ENCODE measurements at regions not wholly inside any gene's neighbourhood (a gene's known extent, or its start where the extent isn't known, plus 50 kb on each side); places are given as distances from the start of the nearest gene placed in this dataset.

DNA sequence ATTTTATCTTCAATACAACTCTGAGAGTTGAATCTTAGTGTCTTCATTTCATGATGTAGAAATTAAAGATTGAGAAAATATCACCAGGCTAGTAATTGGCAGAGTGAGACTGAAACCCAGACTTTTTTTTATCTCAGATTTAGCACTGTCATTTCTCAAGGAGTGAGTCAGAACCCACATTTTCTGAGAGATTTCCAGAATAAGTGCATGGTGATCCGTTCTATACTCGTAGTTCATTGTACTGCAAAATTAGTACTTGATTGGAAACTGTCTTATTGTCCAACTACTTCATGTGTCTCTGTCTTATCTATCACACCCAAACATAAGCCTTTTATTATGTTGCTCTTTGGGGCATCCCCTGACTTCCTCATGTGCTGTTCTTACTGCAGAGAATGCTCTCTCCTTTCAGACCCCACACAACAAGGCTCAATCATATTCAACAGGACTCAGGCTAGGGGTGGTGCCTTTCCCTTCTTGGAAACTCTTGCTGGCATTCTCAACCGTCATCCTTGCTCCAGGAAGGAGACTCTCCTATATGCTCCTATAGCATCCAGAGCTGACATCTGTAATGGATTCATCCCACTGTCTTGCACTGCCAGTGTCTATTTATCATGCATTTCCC is 76.7 kb upstream of the BLID start:
- H3K9me3 ChIP-seq (ENCODE audit: insufficient read depth in 2 of 2, low read depth in 1 of 2, low read length in 1 of 2): no peaks in the 10 kb centered on the region
- no peak overlapping the region for H3K9ac ChIP-seq (replicated peaks in 1 of 4; ENCODE audit: extremely low read depth in 1 of 4, low read depth in 3 of 4, low read length in 3 of 4)
- no peak overlapping the region for H3K4me3 ChIP-seq (ENCODE audit: extremely low read depth in 1 of 4, insufficient read depth in 2 of 4, low read depth in 3 of 4, low read length in 4 of 4)
- H3K4ac ChIP-seq (replicated peaks; ENCODE audit: insufficient read length, low read depth, low read length): no peak overlapping the region
- H3K14ac ChIP-seq (ENCODE audit: insufficient read length): no peak overlapping the region
- no peak overlapping the region for H3K18ac ChIP-seq (ENCODE audit: extremely low read depth, low read length)
- no peaks in the 10 kb centered on the region for H4K20me1 ChIP-seq (replicated peaks in 1 of 2; ENCODE audit: control insufficient read depth in 1 of 2, insufficient read depth in 2 of 2, low read length in 2 of 2)
- H2BK12ac ChIP-seq (ENCODE audit: low read depth, low read length): no peak overlapping the region
- no peak overlapping the region for H2BK5ac ChIP-seq (ENCODE audit: low read depth, low read length)
- H2BK20ac ChIP-seq (ENCODE audit: low read length): no peak overlapping the region
- no peak overlapping the region for H4K8ac ChIP-seq (ENCODE audit: extremely low read depth, insufficient read depth, low read length)
- no peak overlapping the region for H4K91ac ChIP-seq (replicated peaks; ENCODE audit: insufficient read length, low read length)
- FAIRE-seq (no peak), DNase-seq (ENCODE audit: low read depth in 1 of 2, low spot score in 2 of 2) (no peak)
- no peak overlapping the region for H2AK5ac ChIP-seq (ENCODE audit: low read depth, low read length)
- H3K27ac ChIP-seq (ENCODE audit: low read depth, low read length): no peak overlapping the region
- H3K79me2 ChIP-seq (ENCODE audit: control insufficient read depth in 1 of 2, insufficient read depth in 2 of 2, low read length in 2 of 2): no peaks in the 10 kb centered on the region
- no peaks in the 10 kb centered on the region for H3K36me3 ChIP-seq (ENCODE audit: control insufficient read depth in 2 of 4, insufficient read depth in 4 of 4, low read length in 3 of 4)
- no peak overlapping the region for H3K23ac ChIP-seq (ENCODE audit: insufficient read length)
- no peaks in the 10 kb centered on the region for H3K27me3 ChIP-seq (replicated peaks in 1 of 4; ENCODE audit: control insufficient read depth in 3 of 4, extremely low read depth in 1 of 4, insufficient read depth in 3 of 4, low read length in 3 of 4)
- H3K79me1 ChIP-seq (ENCODE audit: low read depth, low read length): no peaks in the 10 kb centered on the region
- no peak overlapping the region for H2AFZ ChIP-seq (ENCODE audit: low read length)
- POLR2A ChIA-PET (ENCODE audit: partially characterized antibody): no interaction called here
- no peak overlapping the region for H3K4me2 ChIP-seq (ENCODE audit: insufficient read depth in 1 of 2, low read depth in 2 of 2, low read length in 2 of 2)
- H2BK120ac ChIP-seq (replicated peaks; ENCODE audit: low read depth, low read length): no peak overlapping the region
- 93% methylated on average over 3 of the region's 3 CpGs; no CpG with 5 or more reads in 1 of the 2 experiments for WGBS, 2 experiments (ENCODE audit: extremely low coverage in 1 of 2, insufficient coverage in 1 of 2, insufficient read length in 1 of 2, insufficient replicate concordance in 2 of 2, low coverage in 1 of 2, low lambda C conversion rate in 2 of 2, missing lambda C conversion rate in 1 of 2)
- no peak for TF ChIP-seq JUN (IDR thresholded peaks at IDR 0.05; ENCODE audit: low read depth, low read length)
- no peak for TF ChIP-seq BCL11A (IDR thresholded peaks at IDR 0.05; ENCODE audit: low read depth in 2 of 2, low read length in 2 of 2)
- TF ChIP-seq YY1 (IDR thresholded peaks at IDR 0.05; ENCODE audit: low read depth, low read length): no peak
- no peak for TF ChIP-seq CBX5 (IDR thresholded peaks at IDR 0.05; ENCODE audit: low read depth, low read length)
- TF ChIP-seq SUZ12 (IDR thresholded peaks at IDR 0.05; ENCODE audit: low read length): no peak
- no peak for TF ChIP-seq GABPA (IDR thresholded peaks at IDR 0.05; ENCODE audit: borderline replicate concordance, insufficient read depth, low read length)
- TF ChIP-seq POLR2AphosphoS5 (IDR thresholded peaks at IDR 0.05; ENCODE audit: low read depth, low read length): no peak
- no peak for TF ChIP-seq RAD21 (IDR thresholded peaks at IDR 0.05 in 1 of 2, conservative IDR thresholded peaks at IDR 0.05 in 1 of 2; ENCODE audit: low read depth in 2 of 2, low read length in 2 of 2)
- TF ChIP-seq, protein P1, sequence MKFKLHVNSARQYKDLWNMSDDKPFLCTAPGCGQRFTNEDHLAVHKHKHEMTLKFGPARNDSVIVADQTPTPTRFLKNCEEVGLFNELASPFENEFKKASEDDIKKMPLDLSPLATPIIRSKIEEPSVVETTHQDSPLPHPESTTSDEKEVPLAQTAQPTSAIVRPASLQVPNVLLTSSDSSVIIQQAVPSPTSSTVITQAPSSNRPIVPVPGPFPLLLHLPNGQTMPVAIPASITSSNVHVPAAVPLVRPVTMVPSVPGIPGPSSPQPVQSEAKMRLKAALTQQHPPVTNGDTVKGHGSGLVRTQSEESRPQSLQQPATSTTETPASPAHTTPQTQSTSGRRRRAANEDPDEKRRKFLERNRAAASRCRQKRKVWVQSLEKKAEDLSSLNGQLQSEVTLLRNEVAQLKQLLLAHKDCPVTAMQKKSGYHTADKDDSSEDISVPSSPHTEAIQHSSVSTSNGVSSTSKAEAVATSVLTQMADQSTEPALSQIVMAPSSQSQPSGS (IDR thresholded peaks at IDR 0.05; ENCODE audit: low read length): no peak
- no peak for TF ChIP-seq CREB1 (IDR thresholded peaks at IDR 0.05)
- no peak for TF ChIP-seq HDAC6 (IDR thresholded peaks at IDR 0.05; ENCODE audit: low read depth, low read length)
- no peaks in the 10 kb centered on the region for H3K4me1 ChIP-seq (replicated peaks in 1 of 4; ENCODE audit: control insufficient read depth in 3 of 4, insufficient read depth in 4 of 4, low read length in 3 of 4)
- H4K5ac ChIP-seq (ENCODE audit: insufficient read length, low read depth, low read length): no peak overlapping the region
- CTCF ChIA-PET (ENCODE audit: partially characterized antibody): interaction anchor here (2.8 kb wide), 1 partner anchor 10 kb away, joined by 17 read pairs; no protein-coding TSS in a partner anchor
- H3K56ac ChIP-seq (replicated peaks; ENCODE audit: insufficient read length, low read depth, low read length): no peak overlapping the region
- H2BK15ac ChIP-seq (ENCODE audit: low read length): no peak overlapping the region
- H3K23me2 ChIP-seq (ENCODE audit: low read depth, low read length): no peaks in the 10 kb centered on the region

All from H1 (cell line).